Body of pancreas (tissue), 4 donors: ENCODE measurements at regions not wholly inside any gene's neighbourhood (a gene's known extent, or its start where the extent isn't known, plus 50 kb on each side); places are given as distances from the start of the nearest gene placed in this dataset.

Experiments used
- CTCF ChIP-seq, 7 experiments: fragments of 450-650 bp in 4 of 7; fragments of 200-600 bp in 3 of 7; sonication (generic) in 3 of 7; IDR thresholded peaks; one replicate each; pipeline ENCODE4 v1.5.1; 2016 to 2019; ENCODE audit warnings: antibody characterized with exemption in 7 of 7
- POLR2A ChIP-seq, 3 donors: fragments of 450-650 bp; IDR thresholded peaks; one replicate each; pipeline ENCODE4 v1.6.1; 2016; ENCODE audit warnings: antibody characterized with exemption in 3 of 3, mild to moderate bottlenecking in 2 of 3

- TF ChIP-seq CTCF (IDR thresholded peaks at IDR 0.05) (no peak), POLR2A (IDR thresholded peaks at IDR 0.05) (no peak)
These were observed 78.0 kb upstream of the CTTNBP2 start for GRCh38 chr7:117951285-117951684.
